SU-DHL-6 (cell line): ENCODE measurements at regions not wholly inside any gene's neighbourhood (a gene's known extent, or its start where the extent isn't known, plus 50 kb on each side); places are given as distances from the start of the nearest gene placed in this dataset.

Source experiments
- H2AFZ ChIP-seq: fragments of 200-600 bp; sonication (generic); 2 replicates; pipeline ENCODE4 v1.6.1; 2014; ENCODE audit warnings: low read depth, mild to moderate bottlenecking, moderate library complexity, mixed read lengths, antibody characterized with exemption, low read length; ENCODE audit not compliant: severe bottlenecking
- H3F3A ChIP-seq: fragments of 200-600 bp; shearing (Covaris generic); 2 replicates; pipeline ENCODE4 v1.6.0; 2016; ENCODE audit warnings: antibody characterized with exemption, mild to moderate bottlenecking; ENCODE audit not compliant: insufficient read depth
- H3K27ac ChIP-seq: fragments of 200-600 bp; sonication (generic); 2 replicates; pipeline ENCODE4 v1.5.1; 2016; ENCODE audit warnings: low read depth, mild to moderate bottlenecking, low read length, moderate library complexity, mixed read lengths
- H3K27me3 ChIP-seq: fragments of 200-600 bp; sonication (generic), shearing (Covaris generic); 2 replicates; pipeline ENCODE4 v1.6.0; 2014; ENCODE audit warnings: mild to moderate bottlenecking, low read length
- H3K36me3 ChIP-seq: fragments of 200-600 bp; sonication (generic); 2 replicates; pipeline ENCODE4 v1.6.1; 2014; ENCODE audit warnings: mild to moderate bottlenecking, low read length, mixed read lengths
- H3K4me2 ChIP-seq: fragments of 300-600, 200-600 bp; shearing (Covaris generic), sonication (generic); 2 replicates; pipeline ENCODE4 v1.6.0; 2014; ENCODE audit warnings: low read length, low read depth, mild to moderate bottlenecking; ENCODE audit not compliant: poor library complexity, severe bottlenecking
- H3K4me3 ChIP-seq: fragments of 200-600 bp; sonication (generic); 2 replicates; pipeline ENCODE4 v1.5.1; 2014; ENCODE audit warnings: antibody characterized with exemption, low read length, mild to moderate bottlenecking, mixed read lengths; ENCODE audit not compliant: insufficient read depth, poor library complexity, severe bottlenecking
- H3K79me2 ChIP-seq: fragments of 200-600 bp; sonication (generic); 2 replicates; pipeline ENCODE4 v1.6.1; 2014; ENCODE audit warnings: mild to moderate bottlenecking, low read length, moderate library complexity; ENCODE audit not compliant: insufficient read depth
- H3K9ac ChIP-seq: fragments of 200-600 bp; sonication (generic); 2 replicates; pipeline ENCODE4 v1.7.0; 2014; ENCODE audit warnings: mild to moderate bottlenecking, low read length
- H3K9me2 ChIP-seq: fragments of 200-600 bp; sonication (generic); replicated peaks from 2 replicates; pipeline ENCODE4 v1.6.1; 2014; ENCODE audit warnings: low read length; ENCODE audit not compliant: insufficient read depth
- H3K9me3 ChIP-seq: fragments of 200-600 bp; sonication (generic); 2 replicates; pipeline ENCODE4 v1.6.1; 2014; ENCODE audit warnings: low read length, mixed read lengths; ENCODE audit not compliant: insufficient read depth
- H4K20me1 ChIP-seq: fragments of 200-600 bp; sonication (generic); 2 replicates; pipeline ENCODE4 v1.6.1; 2014; ENCODE audit warnings: low read depth, mild to moderate bottlenecking, antibody characterized with exemption, low read length, moderate library complexity, mixed read lengths
- EZH2phosphoT487 ChIP-seq: fragments of 200-600 bp; sonication (generic), shearing (Covaris generic); conservative IDR thresholded peaks from 2 replicates; pipeline ENCODE4 v1.6.1; 2018; ENCODE audit warnings: mild to moderate bottlenecking, antibody characterized with exemption, low read length, moderate library complexity, mixed read lengths
- TF ChIP-seq, protein P1 (sequence below): fragments of 200-600 bp; sonication (generic); IDR thresholded peaks from one replicate; pipeline ENCODE4 v1.5.1; 2017; ENCODE audit warnings: antibody characterized with exemption, mild to moderate bottlenecking, low read length, moderate library complexity; ENCODE audit not compliant: insufficient read depth, poor library complexity, severe bottlenecking

DNA sequence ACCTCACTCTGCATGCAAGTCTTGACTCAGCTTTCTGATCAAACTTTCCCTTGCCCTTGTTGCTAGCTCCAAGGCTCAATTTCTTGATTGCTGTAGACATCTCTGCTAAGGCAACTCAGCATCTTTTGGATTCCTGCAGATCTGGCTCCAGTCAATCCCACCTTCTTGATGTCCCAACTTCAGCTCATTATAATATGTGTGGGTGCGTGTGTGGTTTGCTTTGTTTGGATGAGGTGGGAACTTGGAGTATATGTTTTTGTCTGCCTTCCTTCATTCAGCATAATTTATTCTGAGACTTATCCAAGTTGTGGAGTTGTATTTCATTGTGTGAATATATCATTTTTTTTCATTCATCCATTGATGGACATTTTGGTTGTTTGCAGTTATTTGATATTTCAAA, 364.8 kb upstream of the IGFBP3 start:
- Histone ChIP-seq H3K9me3 (no peaks in the 10 kb centered on the region), H3K36me3 (no peaks in the 10 kb centered on the region), H3K27ac (no peak overlapping the region), H4K20me1 (no peaks in the 10 kb centered on the region), H3K4me3 (no peak overlapping the region), H3K9me2 (no peaks in the 10 kb centered on the region), H3K9ac (no peak overlapping the region), H3K27me3 (no peaks in the 10 kb centered on the region), H3F3A (no peaks in the 10 kb centered on the region), H3K4me2 (no peak overlapping the region), H3K79me2 (no peaks in the 10 kb centered on the region), H2AFZ (no peak overlapping the region)
- TF ChIP-seq EZH2phosphoT487 = no peak
- TF ChIP-seq, protein P1, sequence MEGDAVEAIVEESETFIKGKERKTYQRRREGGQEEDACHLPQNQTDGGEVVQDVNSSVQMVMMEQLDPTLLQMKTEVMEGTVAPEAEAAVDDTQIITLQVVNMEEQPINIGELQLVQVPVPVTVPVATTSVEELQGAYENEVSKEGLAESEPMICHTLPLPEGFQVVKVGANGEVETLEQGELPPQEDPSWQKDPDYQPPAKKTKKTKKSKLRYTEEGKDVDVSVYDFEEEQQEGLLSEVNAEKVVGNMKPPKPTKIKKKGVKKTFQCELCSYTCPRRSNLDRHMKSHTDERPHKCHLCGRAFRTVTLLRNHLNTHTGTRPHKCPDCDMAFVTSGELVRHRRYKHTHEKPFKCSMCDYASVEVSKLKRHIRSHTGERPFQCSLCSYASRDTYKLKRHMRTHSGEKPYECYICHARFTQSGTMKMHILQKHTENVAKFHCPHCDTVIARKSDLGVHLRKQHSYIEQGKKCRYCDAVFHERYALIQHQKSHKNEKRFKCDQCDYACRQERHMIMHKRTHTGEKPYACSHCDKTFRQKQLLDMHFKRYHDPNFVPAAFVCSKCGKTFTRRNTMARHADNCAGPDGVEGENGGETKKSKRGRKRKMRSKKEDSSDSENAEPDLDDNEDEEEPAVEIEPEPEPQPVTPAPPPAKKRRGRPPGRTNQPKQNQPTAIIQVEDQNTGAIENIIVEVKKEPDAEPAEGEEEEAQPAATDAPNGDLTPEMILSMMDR = no peak

DNA sequence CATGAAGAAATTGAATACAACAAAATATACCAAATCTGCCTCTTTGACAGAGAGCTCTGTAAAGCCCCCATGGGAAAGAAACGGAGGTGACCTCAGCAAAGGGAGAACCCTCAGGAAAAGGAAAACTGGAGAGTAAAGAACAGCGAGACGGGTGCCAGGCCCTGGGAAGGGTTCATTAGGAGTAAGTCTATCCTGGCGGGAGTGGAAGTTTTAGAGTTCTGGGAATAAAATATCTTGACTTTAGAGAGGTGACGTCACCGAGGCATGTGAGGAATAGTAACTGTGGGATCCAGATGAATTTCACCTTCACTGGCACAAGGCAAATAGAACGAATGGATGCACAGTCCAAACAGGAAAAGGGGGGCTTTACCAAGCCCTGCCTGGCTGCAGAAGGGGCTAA, 362.8 kb upstream of the IGFBP3 start:
- Histone ChIP-seq H3K36me3 (no peaks in the 10 kb centered on the region), H3K9me2 (no peaks in the 10 kb centered on the region), H3K9ac (no peak overlapping the region), H3K27ac (no peak overlapping the region), H2AFZ (no peak overlapping the region), H4K20me1 (no peaks in the 10 kb centered on the region), H3K4me3 (no peak overlapping the region), H3F3A (no peaks in the 10 kb centered on the region), H3K4me2 (no peak overlapping the region), H3K79me2 (no peaks in the 10 kb centered on the region), H3K9me3 (no peaks in the 10 kb centered on the region), H3K27me3 (no peaks in the 10 kb centered on the region)
- TF ChIP-seq, protein P1 = no peak
- TF ChIP-seq EZH2phosphoT487 = no peak

DNA sequence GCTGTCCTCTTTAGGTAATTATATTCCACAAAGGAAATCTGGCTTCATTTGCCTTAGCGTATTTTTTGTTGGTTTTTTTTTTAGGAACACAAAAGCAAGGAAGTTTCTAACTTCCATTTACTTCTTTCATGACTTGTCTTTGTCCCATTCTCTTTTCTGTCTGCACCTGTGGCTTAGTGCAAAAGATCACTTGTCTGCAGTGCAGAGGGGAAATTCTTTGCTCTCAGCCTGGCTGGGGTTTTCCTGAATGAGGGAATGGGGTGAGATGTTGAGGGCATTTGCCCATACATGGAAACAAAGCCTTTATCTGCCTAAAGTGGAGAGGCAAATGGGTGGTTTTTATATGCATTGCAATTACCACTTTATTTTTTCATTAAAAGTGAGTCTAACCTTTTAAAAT, 361.1 kb upstream of the IGFBP3 start:
- Histone ChIP-seq H2AFZ (no peak overlapping the region), H3K36me3 (no peaks in the 10 kb centered on the region), H3F3A (no peaks in the 10 kb centered on the region), H4K20me1 (no peaks in the 10 kb centered on the region), H3K9me3 (no peaks in the 10 kb centered on the region), H3K9me2 (no peaks in the 10 kb centered on the region), H3K9ac (no peak overlapping the region), H3K27me3 (no peaks in the 10 kb centered on the region), H3K4me3 (no peak overlapping the region), H3K4me2 (no peak overlapping the region), H3K27ac (no peak overlapping the region), H3K79me2 (no peaks in the 10 kb centered on the region)
- TF ChIP-seq EZH2phosphoT487 = no peak
- TF ChIP-seq, protein P1 = no peak

DNA sequence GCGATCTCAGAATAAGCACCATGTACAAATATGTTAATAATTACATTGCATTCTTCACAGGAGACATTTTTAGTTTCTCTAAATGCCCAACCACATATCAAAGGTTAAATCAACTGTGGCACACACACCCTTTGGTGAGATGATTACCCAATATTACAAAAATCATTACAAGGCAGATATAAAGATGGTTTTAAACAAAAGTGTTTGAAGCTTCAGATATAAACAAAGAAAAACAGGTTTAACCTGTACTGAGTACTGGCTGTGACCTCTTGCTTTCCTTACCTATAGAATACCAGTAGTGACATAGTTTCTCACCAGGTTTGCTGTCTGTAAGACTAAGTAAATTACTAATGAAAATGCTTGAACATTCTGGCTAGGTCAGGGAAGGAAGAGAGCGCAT, 360.0 kb upstream of the IGFBP3 start:
- no peak overlapping the region for H2AFZ ChIP-seq
- no peak overlapping the region for H3K4me3 ChIP-seq
- no peaks in the 10 kb centered on the region for H4K20me1 ChIP-seq
- no peaks in the 10 kb centered on the region for H3K36me3 ChIP-seq
- no peak overlapping the region for H3K4me2 ChIP-seq
- H3K27ac ChIP-seq = no peak overlapping the region
- no peaks in the 10 kb centered on the region for H3K9me2 ChIP-seq
- H3K9me3 ChIP-seq = no peaks in the 10 kb centered on the region
- H3K27me3 ChIP-seq = no peaks in the 10 kb centered on the region
- H3K9ac ChIP-seq = no peak overlapping the region
- no peaks in the 10 kb centered on the region for H3F3A ChIP-seq
- no peak for TF ChIP-seq EZH2phosphoT487
- TF ChIP-seq, protein P1 = no peak
- no peaks in the 10 kb centered on the region for H3K79me2 ChIP-seq
